ENCODE measurements at regions not wholly inside any gene's neighbourhood (a gene's known extent, or its start where the extent isn't known, plus 50 kb on each side); places are given as distances from the start of the nearest gene placed in this dataset.

DNA sequence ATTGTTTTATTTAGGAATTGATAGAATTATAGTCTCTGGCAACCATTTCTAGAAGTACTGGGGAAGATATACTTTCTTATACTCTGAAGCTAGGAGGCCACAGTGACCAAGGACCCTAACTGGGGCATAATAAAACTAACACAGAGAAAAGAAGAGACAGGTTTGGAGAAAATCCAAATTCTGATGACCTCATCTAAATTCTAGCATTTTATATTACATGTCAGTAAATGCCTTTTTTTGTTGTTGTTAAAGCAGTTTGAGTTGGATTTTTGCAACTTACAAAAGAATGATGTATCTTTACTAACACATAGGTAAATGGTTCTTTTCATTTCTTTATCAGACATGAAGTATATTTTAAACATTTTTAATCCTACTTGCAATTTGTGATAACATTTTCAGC, 933.3 kb downstream of the TMTC2 start:
- no peaks in the 10 kb centered on the region for H3K4me1 ChIP-seq
- intact Hi-C loops (cut with DNase I), result no loop called here
- H3K4me3 ChIP-seq, result no peak overlapping the region
- ATAC-seq (no peak), FAIRE-seq (no peak), DNase-seq (no peak)
- TF ChIP-seq, protein P1, sequence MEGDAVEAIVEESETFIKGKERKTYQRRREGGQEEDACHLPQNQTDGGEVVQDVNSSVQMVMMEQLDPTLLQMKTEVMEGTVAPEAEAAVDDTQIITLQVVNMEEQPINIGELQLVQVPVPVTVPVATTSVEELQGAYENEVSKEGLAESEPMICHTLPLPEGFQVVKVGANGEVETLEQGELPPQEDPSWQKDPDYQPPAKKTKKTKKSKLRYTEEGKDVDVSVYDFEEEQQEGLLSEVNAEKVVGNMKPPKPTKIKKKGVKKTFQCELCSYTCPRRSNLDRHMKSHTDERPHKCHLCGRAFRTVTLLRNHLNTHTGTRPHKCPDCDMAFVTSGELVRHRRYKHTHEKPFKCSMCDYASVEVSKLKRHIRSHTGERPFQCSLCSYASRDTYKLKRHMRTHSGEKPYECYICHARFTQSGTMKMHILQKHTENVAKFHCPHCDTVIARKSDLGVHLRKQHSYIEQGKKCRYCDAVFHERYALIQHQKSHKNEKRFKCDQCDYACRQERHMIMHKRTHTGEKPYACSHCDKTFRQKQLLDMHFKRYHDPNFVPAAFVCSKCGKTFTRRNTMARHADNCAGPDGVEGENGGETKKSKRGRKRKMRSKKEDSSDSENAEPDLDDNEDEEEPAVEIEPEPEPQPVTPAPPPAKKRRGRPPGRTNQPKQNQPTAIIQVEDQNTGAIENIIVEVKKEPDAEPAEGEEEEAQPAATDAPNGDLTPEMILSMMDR (IDR thresholded peaks at IDR 0.05), result no peak
- H3K27me3 ChIP-seq, result no peaks in the 10 kb centered on the region
- H3K9me3 ChIP-seq, result no peaks in the 10 kb centered on the region
- H3K36me3 ChIP-seq, result no peaks in the 10 kb centered on the region
- H3K27ac ChIP-seq, result no peak overlapping the region

DNA sequence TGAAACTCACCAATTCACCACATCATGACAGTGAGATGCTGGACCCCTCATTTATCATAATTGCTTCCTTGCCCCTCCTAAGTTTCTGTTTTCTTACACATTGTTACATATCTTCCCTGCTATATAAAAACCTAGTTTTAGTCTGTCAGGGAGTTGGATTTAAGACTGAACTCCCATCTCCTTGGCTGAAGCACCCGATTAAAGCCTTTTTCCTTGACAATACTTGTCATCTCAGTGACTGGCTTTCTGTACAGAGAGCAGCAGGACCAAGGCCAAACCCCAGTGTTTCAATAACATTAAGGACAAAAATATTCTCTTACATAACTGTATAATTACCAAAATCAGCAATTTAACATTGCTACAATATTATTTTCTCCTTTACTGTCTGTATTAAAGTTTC, 928.4 kb downstream of the TMTC2 start:
- TF ChIP-seq, protein P1 (IDR thresholded peaks at IDR 0.05), result no peak
- DNase-seq (no peak), FAIRE-seq (no peak), ATAC-seq (no peak)
- H3K36me3 ChIP-seq, result no peaks in the 10 kb centered on the region
- no peaks in the 10 kb centered on the region for H3K4me1 ChIP-seq
- intact Hi-C loops (cut with DNase I), result no loop called here
- WGBS, 2 donors, result 52 to 76% methylated on average over 1 of the region's 1 CpG
- no peaks in the 10 kb centered on the region for H3K27me3 ChIP-seq
- no peak overlapping the region for H3K27ac ChIP-seq
- H3K9me3 ChIP-seq, result no peaks in the 10 kb centered on the region
- H3K4me3 ChIP-seq, result no peak overlapping the region

DNA sequence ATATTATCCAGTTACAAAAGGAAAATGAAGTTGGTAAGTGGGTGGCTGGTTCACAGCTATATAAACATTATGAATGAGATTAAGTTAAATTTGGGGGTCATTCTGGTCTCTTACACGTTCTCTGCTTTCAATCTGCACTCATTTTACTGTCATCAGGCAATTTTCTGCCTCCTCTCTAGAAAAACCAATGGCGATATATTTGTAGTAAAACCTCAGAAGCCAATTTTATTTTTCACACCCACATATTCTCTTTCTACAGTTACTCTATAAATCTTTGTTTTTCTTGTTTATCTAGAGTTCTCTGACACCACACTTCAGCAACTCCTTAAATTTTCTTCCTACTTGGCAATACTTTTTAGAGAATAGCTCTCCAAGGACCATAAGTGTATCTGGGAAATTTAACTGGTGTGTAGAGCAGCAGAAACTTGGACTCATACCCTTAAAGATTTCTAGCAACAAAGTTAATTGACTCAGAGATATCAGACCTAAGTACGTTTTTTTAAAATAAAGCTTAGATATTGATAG, 926.9 kb downstream of the TMTC2 start:
- no peak for ATAC-seq
- no peak for FAIRE-seq
- TF ChIP-seq, protein P1 (IDR thresholded peaks at IDR 0.05), result no peak
- Histone ChIP-seq H3K27ac (no peak overlapping the region), H3K36me3 (no peaks in the 10 kb centered on the region), H3K9me3 (no peaks in the 10 kb centered on the region), H3K27me3 (no peaks in the 10 kb centered on the region), H3K4me3 (no peak overlapping the region), H3K4me1 (no peaks in the 10 kb centered on the region)
- intact Hi-C loops (cut with DNase I), result no loop called here
- 39 to 40% methylated on average over 3 of the region's 3 CpGs for WGBS, 2 donors
- DNase-seq, result no peak

DNA sequence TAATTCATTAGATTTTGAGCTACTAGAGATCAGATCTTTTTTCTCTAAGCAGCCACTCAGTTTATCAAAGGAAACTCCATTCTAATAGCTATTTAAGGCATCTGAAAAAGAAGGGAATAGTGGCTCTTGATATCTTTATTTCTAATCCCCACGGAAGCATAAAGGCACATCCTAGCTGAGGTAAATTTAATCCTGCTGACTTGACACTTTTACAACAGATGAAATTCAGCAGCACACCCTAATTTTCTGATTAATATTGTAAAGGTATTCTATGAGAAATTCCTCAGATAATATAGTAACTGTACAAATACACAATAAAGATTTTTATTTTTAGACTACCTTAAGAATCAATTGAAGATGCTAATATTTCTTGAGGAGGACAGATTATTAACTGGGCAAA, 916.4 kb downstream of the TMTC2 start:
- intact Hi-C loops (cut with DNase I), result no loop called here
- ATAC-seq (no peak), FAIRE-seq (no peak), DNase-seq (no peak)
- H3K4me1 ChIP-seq, result no peaks in the 10 kb centered on the region
- no peaks in the 10 kb centered on the region for H3K9me3 ChIP-seq
- no peaks in the 10 kb centered on the region for H3K27me3 ChIP-seq
- no peak overlapping the region for H3K27ac ChIP-seq
- H3K36me3 ChIP-seq, result no peaks in the 10 kb centered on the region
- no peak overlapping the region for H3K4me3 ChIP-seq
- 62 to 90% methylated on average over 1 of the region's 1 CpG for WGBS, 2 donors
- TF ChIP-seq, protein P1 (IDR thresholded peaks at IDR 0.05), result no peak

DNA sequence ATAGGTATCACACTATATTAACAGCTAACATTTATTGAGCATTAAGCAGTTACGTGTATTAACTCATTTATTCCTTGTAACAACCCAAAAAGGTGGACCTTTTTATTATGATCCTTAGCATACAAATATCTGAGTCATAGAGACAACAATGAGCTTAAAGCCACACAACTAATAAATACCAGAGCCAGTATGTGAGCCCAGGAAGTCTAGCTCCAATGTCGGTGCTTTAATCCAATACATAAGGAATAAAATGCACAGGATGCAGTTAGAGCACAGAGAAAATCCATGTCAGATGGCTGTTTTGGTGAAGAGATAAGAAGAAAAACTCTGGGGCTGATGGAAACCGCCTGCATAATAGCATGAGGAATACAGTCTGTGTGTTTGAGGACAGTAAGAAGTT, 888.6 kb downstream of the TMTC2 start:
- Histone ChIP-seq H3K4me1 (no peaks in the 10 kb centered on the region), H3K27ac (no peak overlapping the region), H3K9me3 (no peaks in the 10 kb centered on the region), H3K36me3 (no peaks in the 10 kb centered on the region), H3K4me3 (no peak overlapping the region), H3K27me3 (peaks cover 0 to 3% (median 0%) of the 10 kb centered on the region in 4 donors)
- ATAC-seq, result no peak
- WGBS, 2 donors, result 62 to 79% methylated on average over 3 of the region's 3 CpGs
- intact Hi-C loops (cut with DNase I), result no loop called here
- DNase-seq, result no peak
- TF ChIP-seq, protein P1 (IDR thresholded peaks at IDR 0.05), result no peak
- no peak for FAIRE-seq

Data from pancreas (tissue), 10 donors.